Left ventricle myocardium superior (tissue), 1 donor: ENCODE measurements at regions not wholly inside any gene's neighbourhood (a gene's known extent, or its start where the extent isn't known, plus 50 kb on each side); places are given as distances from the start of the nearest gene placed in this dataset.

Source experiments
- ATAC-seq: fragments of 200-7000 bp; cut with Tn5 transposase; one replicate; pipeline ENCODE4 v1.9.1; 2020; ENCODE audit warnings: mild to moderate bottlenecking, moderate library complexity
- DNase-seq: peaks from one replicate; pipeline ENCODE4 v3.0.0-alpha.2; 2020
- intact Hi-C: fragments of 100-400 bp; cut with micrococcal nuclease; formaldehyde crosslinking; loops from one replicate; pipeline ENCODE4 v1.11.0; 2022
- donor health status: DM: no; HTN: yes; CAD: no; lungs with severe emphysema.

GRCh38 chr12:114302606-114303315, 103.2 kb downstream of the TBX5 start:
- DNase-seq (no peak), ATAC-seq (no peak)
- intact Hi-C loops: no loop called here

DNA sequence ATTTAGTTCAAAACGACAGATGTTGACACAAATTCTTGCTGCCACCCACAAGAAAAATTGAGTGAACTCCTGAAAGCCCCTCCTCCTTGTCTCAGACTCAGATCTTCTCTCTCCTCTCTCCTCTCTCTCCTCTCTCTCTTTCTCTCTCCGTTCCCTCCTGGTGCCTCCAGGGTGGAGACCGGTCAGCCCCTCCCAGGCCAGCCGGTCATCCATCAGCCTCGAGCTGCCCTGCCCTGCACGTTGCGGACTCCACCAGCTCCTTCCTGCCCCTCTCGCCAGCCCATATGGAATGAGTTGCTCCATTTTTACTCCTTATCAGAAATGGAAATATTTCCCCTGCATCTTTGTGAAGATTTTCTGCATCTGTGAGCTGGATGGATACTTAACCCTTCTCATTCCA, 103.8 kb downstream of the TBX5 start:
- intact Hi-C loops: no loop called here
- no peak for DNase-seq
- no peak for ATAC-seq

- intact Hi-C loops: no loop called here
- ATAC-seq (no peak), DNase-seq (no peak)
These were observed 111.7 kb downstream of the TBX5 start for GRCh38 chr12:114294303-114294685.

DNA sequence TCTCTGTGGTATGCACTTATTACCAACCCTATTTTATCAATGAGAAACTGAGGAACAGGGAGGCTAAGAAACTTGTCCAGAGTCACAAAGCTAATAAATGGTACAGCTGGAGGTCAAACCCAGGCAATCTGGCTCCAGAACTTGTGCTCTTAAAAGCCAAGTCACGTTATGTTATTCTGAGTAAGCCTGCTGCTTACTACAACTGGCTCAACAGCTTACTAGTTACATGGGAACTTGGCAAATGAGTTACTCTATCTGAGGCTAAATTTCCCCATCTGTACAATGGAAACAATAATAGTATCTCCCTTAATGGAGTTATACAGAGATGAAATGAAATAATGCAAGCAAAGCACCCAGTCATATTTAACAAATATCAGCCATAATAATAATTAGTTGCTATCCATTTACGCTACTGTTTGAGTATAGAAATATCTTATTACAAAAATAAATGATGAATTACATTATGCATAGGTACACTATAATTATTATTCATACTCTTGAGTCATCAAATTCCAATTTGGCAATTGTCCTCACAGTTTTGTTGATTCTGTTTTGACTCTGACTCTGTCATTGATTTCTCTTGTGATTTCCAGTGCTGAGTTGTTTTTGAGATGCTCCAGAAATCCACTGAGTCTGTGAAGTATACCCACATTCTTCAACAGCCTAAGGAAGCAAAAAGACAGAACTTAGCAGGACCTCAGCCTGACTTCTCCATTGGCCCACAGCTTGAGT, 112.2 kb downstream of the TBX5 start:
- no peak for ATAC-seq
- no peak for DNase-seq
- intact Hi-C loops: no loop called here

DNA sequence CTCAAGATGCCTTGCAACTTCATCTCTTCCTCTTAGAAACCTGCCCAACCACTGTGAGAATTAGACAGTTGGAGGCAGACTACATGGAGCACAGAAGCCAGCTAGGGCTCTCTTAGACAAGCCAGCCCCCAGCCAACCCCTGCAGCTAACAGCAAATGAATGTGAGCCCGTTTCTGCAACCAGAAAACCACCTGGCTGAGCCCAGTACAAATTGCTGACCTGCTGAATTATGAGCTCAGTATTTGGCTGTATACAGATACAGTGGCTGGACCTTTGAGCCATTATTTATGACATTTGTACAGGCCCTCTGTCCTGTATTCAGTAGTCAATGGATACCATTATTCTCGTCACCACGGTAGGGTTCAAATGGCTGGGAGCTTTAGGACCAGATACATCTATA, 112.9 kb downstream of the TBX5 start:
- intact Hi-C loops: no loop called here
- ATAC-seq (no peak), DNase-seq (no peak)

DNA sequence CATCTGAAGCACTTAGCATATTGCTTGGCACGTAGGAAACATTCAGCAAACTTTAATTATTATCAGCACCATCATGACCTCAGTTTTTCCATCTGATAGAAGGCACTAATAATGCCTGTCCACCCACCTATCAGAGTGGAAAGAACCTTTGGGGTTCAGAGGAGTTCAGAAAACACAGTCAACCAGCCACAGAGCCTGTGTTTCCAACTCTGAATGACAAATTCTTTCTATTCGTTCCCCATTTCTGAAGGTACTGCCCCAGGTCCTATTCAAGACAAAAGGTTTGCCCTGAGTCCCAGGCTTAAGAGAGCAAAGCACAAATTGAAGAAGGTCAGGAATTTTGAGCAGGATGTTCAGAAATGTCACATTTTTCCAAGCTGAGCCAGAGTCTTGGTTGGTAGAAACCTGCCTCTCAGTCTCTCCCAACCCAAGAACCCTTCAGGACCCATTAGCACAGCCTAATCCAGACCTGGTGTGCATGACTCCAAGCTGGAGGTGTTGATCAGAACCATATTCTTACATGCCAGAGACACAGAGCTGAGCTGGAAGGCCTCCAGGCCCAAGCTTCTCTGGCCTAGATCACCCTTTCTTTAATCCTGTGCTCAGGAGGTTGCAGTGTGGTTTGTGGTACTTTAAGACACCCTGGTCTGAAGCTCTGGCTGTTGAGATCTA, 114.4 kb downstream of the TBX5 start:
- intact Hi-C loops: no loop called here
- no peak for ATAC-seq

DNA sequence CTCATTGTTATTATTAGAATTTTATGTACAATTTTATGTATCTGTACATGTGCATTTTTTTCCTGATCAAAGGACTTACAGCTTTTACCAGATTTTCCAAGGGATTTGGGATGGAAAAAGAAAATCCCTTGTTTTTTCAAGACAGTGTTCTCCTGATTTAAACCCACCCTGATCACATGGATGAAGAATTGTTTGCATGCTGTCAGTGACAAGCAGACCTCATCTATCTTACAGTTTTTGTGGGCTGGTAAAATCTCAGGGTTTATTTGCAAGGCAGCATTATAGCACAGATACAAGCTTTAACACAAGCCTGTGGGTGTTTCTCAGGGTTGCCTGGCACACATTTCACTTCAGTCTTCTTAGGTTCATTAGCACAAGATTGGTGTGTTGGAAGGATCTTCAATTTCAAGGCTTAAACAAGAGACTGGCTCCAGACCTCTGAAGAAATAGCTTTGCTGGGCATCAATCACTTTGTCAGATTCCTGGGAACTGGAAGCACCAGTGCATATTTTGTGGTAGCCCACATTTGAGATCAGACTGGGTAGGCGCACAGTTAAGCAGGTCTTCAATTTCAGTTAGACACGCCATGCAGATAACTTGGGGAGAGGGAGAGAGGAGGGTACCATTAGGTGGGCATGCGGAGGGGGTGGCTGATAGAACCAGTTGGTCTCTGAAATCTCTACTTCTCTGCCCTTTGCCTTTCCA, 118.0 kb downstream of the TBX5 start:
- ATAC-seq: no peak
- DNase-seq: no peak
- intact Hi-C loops: no loop called here

More for the DNA sequence above, 114.4 kb downstream of the TBX5 start:
- DNase-seq: no peak

GRCh38 chr12:114286145-114286544, 119.8 kb downstream of the TBX5 start:
- ATAC-seq: no peak
- intact Hi-C loops: no loop called here
- no peak for DNase-seq

DNA sequence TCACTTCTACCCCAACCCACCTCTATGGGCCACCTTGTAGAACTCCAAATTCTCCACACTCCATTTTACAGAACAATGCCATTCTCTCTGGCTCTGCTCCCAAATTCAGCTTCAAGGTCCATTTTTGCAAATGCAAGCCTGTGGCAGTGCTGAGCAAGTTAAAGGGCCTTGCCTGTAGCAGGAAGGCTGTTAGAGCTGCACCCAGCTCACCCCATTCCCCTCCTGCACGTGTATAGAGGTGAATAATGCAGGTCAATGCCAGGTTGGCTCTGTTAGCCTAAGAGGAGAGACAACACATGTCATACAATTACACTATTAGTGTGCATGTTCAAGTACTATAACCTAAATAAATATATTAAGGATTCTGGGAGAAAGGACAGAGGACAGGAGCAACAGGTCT, 120.4 kb downstream of the TBX5 start:
- DNase-seq (no peak), ATAC-seq (no peak)
- intact Hi-C loops: no loop called here

DNA sequence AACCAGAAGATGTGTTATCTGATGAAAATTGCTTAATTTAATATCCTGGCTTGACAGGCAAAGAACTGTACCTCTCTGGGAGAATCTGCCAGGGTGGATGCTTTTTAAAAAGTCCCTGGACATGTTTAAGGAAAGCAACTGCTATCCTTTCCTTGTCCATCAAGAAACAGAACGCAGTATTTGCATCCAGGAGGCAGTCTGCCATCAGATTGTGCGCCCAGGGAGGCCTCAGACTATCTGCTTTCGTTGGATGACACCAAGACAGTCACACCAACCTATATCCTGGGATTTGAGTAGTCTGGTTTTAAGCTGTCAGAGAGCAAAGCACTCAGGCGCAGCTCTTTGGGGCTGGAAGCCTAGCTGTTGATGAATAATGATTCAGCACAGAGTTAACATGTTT, 121.9 kb downstream of the TBX5 start:
- no peak for DNase-seq
- intact Hi-C loops: no loop called here
- ATAC-seq: no peak

GRCh38 chr12:114275932-114276785, 129.8 kb downstream of the TBX5 start:
- intact Hi-C loops: no loop called here
- DNase-seq (no peak), ATAC-seq (no peak)

- intact Hi-C loops: no loop called here
- ATAC-seq (no peak), DNase-seq (no peak)
These were observed 130.9 kb downstream of the TBX5 start for GRCh38 chr12:114275086-114275485.

DNA sequence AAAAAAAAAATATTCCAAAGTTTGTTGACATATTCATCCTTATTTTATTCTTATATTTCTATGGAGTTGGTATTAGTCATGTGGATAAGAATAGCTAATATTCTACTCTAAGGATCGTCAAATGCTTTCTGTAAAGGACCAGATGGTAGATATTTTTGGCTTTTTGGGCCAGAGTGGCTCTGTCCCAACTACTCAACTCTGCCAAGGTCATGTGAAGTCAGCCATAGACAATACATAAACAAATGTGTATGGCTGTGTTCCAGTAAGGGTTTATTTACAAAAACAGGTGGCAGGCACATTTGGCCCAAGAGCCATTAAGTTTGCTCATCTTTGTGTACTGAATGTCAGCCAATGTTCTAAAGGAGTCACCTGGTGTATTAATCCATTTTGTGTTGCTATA, 131.8 kb downstream of the TBX5 start:
- intact Hi-C loops: no loop called here
- peak; percentile 57 for ATAC-seq

DNA sequence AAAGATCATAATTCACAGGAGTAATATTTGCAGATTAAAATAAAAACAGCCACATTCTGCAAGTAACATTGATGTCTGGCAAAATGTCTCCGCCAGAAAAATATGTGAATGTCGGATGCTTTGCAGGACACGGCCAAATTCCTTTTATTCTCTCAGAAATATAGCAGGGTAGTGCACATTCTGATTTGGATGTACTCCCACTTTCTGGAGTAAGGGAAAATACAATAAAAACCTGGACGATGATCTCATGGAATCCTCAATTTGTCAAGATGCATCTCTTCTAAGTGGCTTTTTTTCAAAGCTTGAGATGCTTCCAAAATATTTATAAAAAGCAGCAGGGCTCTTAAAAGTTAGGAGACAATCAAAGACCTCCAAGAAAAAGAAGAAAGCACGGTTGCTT, 133.3 kb downstream of the TBX5 start:
- ATAC-seq (no peak), DNase-seq (no peak)
- intact Hi-C loops: no loop called here

More for the DNA sequence above, 131.8 kb downstream of the TBX5 start:
- no peak for DNase-seq

GRCh38 chr12:114272071-114272470, 133.9 kb downstream of the TBX5 start:
- intact Hi-C loops: no loop called here
- DNase-seq: no peak
- no peak for ATAC-seq

- ATAC-seq (no peak), DNase-seq (no peak)
- intact Hi-C loops: no loop called here
These were observed 136.8 kb downstream of the TBX5 start for GRCh38 chr12:114269153-114269552.

- intact Hi-C loops: no loop called here
- DNase-seq: no peak
- ATAC-seq: no peak
These were observed 139.4 kb downstream of the TBX5 start for GRCh38 chr12:114266536-114266935.

- peak; percentile 38 for DNase-seq
- intact Hi-C loops: no loop called here
- peak; percentile 96 for ATAC-seq
These were observed 140.9 kb downstream of the TBX5 start for GRCh38 chr12:114265036-114265435.
